Hepatocyte (in vitro differentiated cells): ENCODE measurements at regions not wholly inside any gene's neighbourhood (a gene's known extent, or its start where the extent isn't known, plus 50 kb on each side); places are given as distances from the start of the nearest gene placed in this dataset.

ENCODE experiments used
- EZH2 ChIP-seq: fragments of 200-600 bp; sonication (generic); IDR thresholded peaks from 2 replicates; pipeline ENCODE4 v1.6.1; 2016; ENCODE audit warnings: antibody characterized with exemption, mild to moderate bottlenecking, borderline replicate concordance
- EZH2phosphoT487 ChIP-seq: fragments of 200-600 bp; sonication (generic); IDR thresholded peaks from one replicate; pipeline ENCODE4 v1.6.1; 2018; ENCODE audit warnings: antibody characterized with exemption, mild to moderate bottlenecking, low read depth, moderate library complexity; ENCODE audit not compliant: unreplicated experiment, severe bottlenecking
- TF ChIP-seq, protein P1 (sequence below): fragments of 200-600 bp; sonication (generic); IDR thresholded peaks from 2 replicates; pipeline ENCODE4 v1.5.1; 2016; ENCODE audit warnings: antibody characterized with exemption, mild to moderate bottlenecking; ENCODE audit not compliant: poor library complexity

DNA sequence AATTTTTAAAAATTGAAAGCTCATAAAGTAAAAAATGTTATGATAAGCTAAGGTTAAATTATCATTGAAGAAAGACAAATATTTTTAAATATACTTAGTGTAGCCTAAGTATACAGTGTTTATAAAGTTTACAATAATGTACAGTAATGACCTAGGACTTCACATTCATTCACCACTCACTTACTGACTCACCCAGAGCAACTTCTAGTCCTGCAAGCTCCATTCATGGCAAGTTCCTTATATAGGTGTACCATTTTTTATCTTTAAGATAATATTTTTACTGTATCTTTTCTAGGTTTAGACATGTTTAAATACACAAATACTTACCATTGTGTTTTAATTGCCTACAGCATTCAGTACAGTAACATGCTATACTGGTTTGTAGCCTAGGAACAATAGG is 112.3 kb upstream of the RADX start:
- TF ChIP-seq, protein P1, sequence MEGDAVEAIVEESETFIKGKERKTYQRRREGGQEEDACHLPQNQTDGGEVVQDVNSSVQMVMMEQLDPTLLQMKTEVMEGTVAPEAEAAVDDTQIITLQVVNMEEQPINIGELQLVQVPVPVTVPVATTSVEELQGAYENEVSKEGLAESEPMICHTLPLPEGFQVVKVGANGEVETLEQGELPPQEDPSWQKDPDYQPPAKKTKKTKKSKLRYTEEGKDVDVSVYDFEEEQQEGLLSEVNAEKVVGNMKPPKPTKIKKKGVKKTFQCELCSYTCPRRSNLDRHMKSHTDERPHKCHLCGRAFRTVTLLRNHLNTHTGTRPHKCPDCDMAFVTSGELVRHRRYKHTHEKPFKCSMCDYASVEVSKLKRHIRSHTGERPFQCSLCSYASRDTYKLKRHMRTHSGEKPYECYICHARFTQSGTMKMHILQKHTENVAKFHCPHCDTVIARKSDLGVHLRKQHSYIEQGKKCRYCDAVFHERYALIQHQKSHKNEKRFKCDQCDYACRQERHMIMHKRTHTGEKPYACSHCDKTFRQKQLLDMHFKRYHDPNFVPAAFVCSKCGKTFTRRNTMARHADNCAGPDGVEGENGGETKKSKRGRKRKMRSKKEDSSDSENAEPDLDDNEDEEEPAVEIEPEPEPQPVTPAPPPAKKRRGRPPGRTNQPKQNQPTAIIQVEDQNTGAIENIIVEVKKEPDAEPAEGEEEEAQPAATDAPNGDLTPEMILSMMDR = no peak
- TF ChIP-seq EZH2 = no peak
- no peak for TF ChIP-seq EZH2phosphoT487
